Pancreas (tissue), 10 donors: ENCODE measurements at regions not wholly inside any gene's neighbourhood (a gene's known extent, or its start where the extent isn't known, plus 50 kb on each side); places are given as distances from the start of the nearest gene placed in this dataset.

Experiments used
- ATAC-seq, 4 donors: fragments of 200-7000 bp; cut with Tn5 transposase; one replicate each; pipeline versions ENCODE4 v1.8.0 to v1.9.1; 2020; ENCODE audit warnings: mild to moderate bottlenecking in 4 of 4, moderate library complexity in 4 of 4
- DNase-seq, 6 donors: peaks; one replicate each; pipeline ENCODE4 v3.0.0-alpha.2; 2020
- FAIRE-seq: peaks from 2 replicates; lab custom pipeline; 2012; peaks lifted over from hg19 to GRCh38; lab: Jason Lieb, UNC
- H3K27ac ChIP-seq, 4 donors: fragments of 200-600 bp; sonication (generic); 1 replicate in 3 of 4; 2 replicates in 1 of 4; pipeline versions ENCODE4 v1.5.0 to v1.8.0; 2020
- H3K27me3 ChIP-seq, 4 donors: fragments of 200-600 bp; one replicate each; pipeline ENCODE4 v1.8.0; 2021
- H3K36me3 ChIP-seq, 3 donors: fragments of 200-600 bp; sonication (generic) in 1 of 3; one replicate each; pipeline versions ENCODE4 v1.5.0 to v1.8.0; 2020 to 2021
- H3K4me1 ChIP-seq, 3 donors: fragments of 200-600 bp; one replicate each; pipeline ENCODE4 v1.8.0; 2021
- H3K4me3 ChIP-seq, 4 donors: fragments of 200-600 bp; sonication (generic) in 2 of 4; one replicate each; pipeline versions ENCODE4 v1.5.0 to v1.8.0; 2020 to 2021
- H3K9me3 ChIP-seq, 4 donors: fragments of 200-600 bp; one replicate each; pipeline ENCODE4 v1.8.0; 2021
- WGBS, 2 donors: extraction: QIAGEN DNeasy Blood & Tissue Kit; methylation state at CpG; one replicate each; pipeline ENCODE4 v1.1.7; 2013; 5-methylcytosine and 5-hydroxymethylcytosine counted together
- intact Hi-C, 3 donors: fragments of 100-400 bp; cut with DNase I; formaldehyde crosslinking; loops; one replicate each; pipeline versions ENCODE4 v1.11.1 to v1.14.2; 2022
- TF ChIP-seq, protein P1 (sequence below), 4 donors: fragments of 200-600 bp; sonication (generic) in 3 of 4; IDR thresholded peaks; one replicate each; pipeline versions ENCODE4 v1.5.0 to v1.8.0; 2021; ENCODE audit warnings: antibody characterized with exemption in 4 of 4
- donor health status: healthy with polysubstance abuse.
- donor health status: DM: no; HTN: no; CAD: no; lungs with moderate emphysema.
- donor health status: DM: no; HTN: no; CAD: no.
- donor health status: control.
- donor health status: control.
- donor health status: Bipolar disorder and iron deficiency.
- donor health status: DM: yes; HTN: yes; CAD: no.
- donor health status: DM: no; HTN: no; CAD: no.
- donor health status: DM: no; HTN: no; CAD: no.
- donor health status: DM: yes; HTN: yes; CAD: no.

GRCh38 chr18:55013086-55013485 lies 53.8 kb upstream of the CCDC68 start:
- intact Hi-C loops, result no loop called here
- Histone ChIP-seq H3K27me3 (no peaks in the 10 kb centered on the region), H3K9me3 (no peaks in the 10 kb centered on the region), H3K36me3 (no peaks in the 10 kb centered on the region), H3K4me3 (no peak overlapping the region), H3K4me1 (no peaks in the 10 kb centered on the region), H3K27ac (no peak overlapping the region)
- DNase-seq (no peak), ATAC-seq (no peak), FAIRE-seq (no peak)
- WGBS, 2 donors, result 71 to 85% methylated on average over 3 of the region's 3 CpGs
- TF ChIP-seq, protein P1, sequence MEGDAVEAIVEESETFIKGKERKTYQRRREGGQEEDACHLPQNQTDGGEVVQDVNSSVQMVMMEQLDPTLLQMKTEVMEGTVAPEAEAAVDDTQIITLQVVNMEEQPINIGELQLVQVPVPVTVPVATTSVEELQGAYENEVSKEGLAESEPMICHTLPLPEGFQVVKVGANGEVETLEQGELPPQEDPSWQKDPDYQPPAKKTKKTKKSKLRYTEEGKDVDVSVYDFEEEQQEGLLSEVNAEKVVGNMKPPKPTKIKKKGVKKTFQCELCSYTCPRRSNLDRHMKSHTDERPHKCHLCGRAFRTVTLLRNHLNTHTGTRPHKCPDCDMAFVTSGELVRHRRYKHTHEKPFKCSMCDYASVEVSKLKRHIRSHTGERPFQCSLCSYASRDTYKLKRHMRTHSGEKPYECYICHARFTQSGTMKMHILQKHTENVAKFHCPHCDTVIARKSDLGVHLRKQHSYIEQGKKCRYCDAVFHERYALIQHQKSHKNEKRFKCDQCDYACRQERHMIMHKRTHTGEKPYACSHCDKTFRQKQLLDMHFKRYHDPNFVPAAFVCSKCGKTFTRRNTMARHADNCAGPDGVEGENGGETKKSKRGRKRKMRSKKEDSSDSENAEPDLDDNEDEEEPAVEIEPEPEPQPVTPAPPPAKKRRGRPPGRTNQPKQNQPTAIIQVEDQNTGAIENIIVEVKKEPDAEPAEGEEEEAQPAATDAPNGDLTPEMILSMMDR (IDR thresholded peaks at IDR 0.05), result no peak

- intact Hi-C loops, result no loop called here
- DNase-seq (no peak), FAIRE-seq (no peak), ATAC-seq (no peak)
- TF ChIP-seq, protein P1 (IDR thresholded peaks at IDR 0.05), result no peak
- Histone ChIP-seq H3K9me3 (no peaks in the 10 kb centered on the region), H3K4me1 (no peaks in the 10 kb centered on the region), H3K27ac (no peak overlapping the region), H3K4me3 (no peak overlapping the region), H3K36me3 (no peaks in the 10 kb centered on the region), H3K27me3 (no peaks in the 10 kb centered on the region)
- WGBS, 2 donors, result 40 to 43% methylated on average over 7 of the region's 7 CpGs
Measured at GRCh38 chr18:55012008-55012407, 52.7 kb upstream of the CCDC68 start.
